Stimulated activated naive CD8-positive, alpha-beta T cell treated with anti-CD3 and anti-CD28 coated beads, Interleukin-15, Interleukin-2, amounts not matched to agents 100 ng/mL and 50 ng/mL, for 24 hours (primary cell): ENCODE measurements at regions not wholly inside any gene's neighbourhood (a gene's known extent, or its start where the extent isn't known, plus 50 kb on each side); places are given as distances from the start of the nearest gene placed in this dataset.

Experiments used
- H3K27ac Mint-ChIP-seq: one replicate; pipeline ENCODE4 v1.8.0; 2021; ENCODE audit warnings: mild to moderate bottlenecking, mixed read lengths
- H3K27me3 Mint-ChIP-seq: one replicate; pipeline ENCODE4 v1.8.0; 2021; ENCODE audit warnings: mixed read lengths
- H3K36me3 Mint-ChIP-seq: one replicate; pipeline ENCODE4 v1.8.0; 2021; ENCODE audit warnings: low read depth, mixed read lengths
- H3K4me1 Mint-ChIP-seq: one replicate; pipeline ENCODE4 v1.8.0; 2021; ENCODE audit warnings: low read depth, mixed read lengths
- H3K4me3 Mint-ChIP-seq: one replicate; pipeline ENCODE4 v1.8.0; 2021; ENCODE audit warnings: mild to moderate bottlenecking, mixed read lengths
- H3K9me3 Mint-ChIP-seq: one replicate; pipeline ENCODE4 v1.8.0; 2021; ENCODE audit warnings: mixed read lengths

DNA sequence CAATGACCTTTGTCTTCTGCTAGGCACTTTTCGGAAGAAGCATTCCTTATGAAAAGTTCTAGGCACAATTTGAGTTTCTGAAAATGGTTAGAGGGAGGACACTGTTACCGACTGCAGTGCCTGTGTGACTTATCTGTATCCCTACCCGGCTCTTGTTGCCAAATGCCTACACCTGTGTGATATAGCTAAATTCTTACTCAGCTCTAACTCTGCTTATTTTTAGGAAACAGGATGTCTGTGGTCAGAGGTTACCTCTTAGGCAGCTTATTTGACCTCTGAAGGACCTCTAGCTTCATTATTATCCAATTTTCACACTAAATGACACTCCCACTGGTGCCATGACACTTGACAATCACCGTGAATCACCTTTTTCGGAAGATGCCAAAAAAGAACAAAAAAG lies 561.1 kb upstream of the SMIM31 start:
- Mint-ChIP-seq H3K4me1 (no peaks in the 10 kb centered on the region), H3K4me3 (no peak overlapping the region), H3K9me3 (no peaks in the 10 kb centered on the region), H3K27me3 (no peaks in the 10 kb centered on the region), H3K36me3 (no peaks in the 10 kb centered on the region), H3K27ac (no peak overlapping the region)

DNA sequence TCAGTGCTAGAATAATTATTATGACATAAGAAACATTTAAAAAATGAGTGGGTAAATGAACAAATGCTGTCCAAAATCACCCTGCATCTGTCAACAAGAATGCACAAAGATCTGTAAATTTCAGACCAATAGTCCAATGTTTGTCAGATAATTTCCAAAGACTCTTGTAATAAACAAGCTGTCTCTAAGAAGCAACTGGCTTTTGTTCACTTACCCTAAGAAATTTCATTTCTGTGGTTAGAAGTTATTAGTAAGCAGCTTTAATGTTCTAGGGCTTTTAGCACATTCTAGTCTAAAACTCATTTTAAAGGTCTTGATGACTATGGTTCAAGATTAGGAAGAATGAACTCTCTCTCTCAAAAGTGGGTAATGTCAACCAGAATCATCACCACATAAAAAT lies 560.3 kb upstream of the SMIM31 start:
- H3K36me3 Mint-ChIP-seq, result no peaks in the 10 kb centered on the region

DNA sequence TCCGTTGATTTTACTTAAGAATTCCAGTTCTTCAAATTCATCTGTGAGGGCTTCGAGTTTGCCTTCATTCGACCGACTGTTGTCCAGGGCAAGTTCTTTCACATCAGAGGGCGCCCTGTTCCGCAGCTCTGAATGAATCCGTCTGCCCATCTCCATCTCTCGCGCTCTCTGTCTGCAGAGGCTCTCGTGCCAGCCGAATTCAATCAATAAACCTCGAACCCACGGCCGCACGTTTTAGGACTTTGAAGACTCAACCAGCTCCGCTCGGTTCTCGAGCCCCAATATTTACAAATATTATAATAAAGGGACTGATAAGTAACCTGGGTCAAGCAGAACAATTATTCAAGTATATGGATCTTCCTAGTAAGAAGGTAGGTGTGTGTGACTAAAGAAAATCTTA lies 556.4 kb upstream of the SMIM31 start:
- peaks cover 2% of the 10 kb centered on the region for H3K9me3 Mint-ChIP-seq
- no peak overlapping the region for H3K4me3 Mint-ChIP-seq
- no peak overlapping the region for H3K27ac Mint-ChIP-seq
- no peaks in the 10 kb centered on the region for H3K27me3 Mint-ChIP-seq
- H3K4me1 Mint-ChIP-seq, result no peaks in the 10 kb centered on the region
- H3K36me3 Mint-ChIP-seq, result no peaks in the 10 kb centered on the region

More for the DNA sequence above, 560.3 kb upstream of the SMIM31 start:
- no peaks in the 10 kb centered on the region for H3K9me3 Mint-ChIP-seq
- H3K4me1 Mint-ChIP-seq, result no peaks in the 10 kb centered on the region
- H3K27ac Mint-ChIP-seq, result no peak overlapping the region
- no peak overlapping the region for H3K4me3 Mint-ChIP-seq
- no peaks in the 10 kb centered on the region for H3K27me3 Mint-ChIP-seq

DNA sequence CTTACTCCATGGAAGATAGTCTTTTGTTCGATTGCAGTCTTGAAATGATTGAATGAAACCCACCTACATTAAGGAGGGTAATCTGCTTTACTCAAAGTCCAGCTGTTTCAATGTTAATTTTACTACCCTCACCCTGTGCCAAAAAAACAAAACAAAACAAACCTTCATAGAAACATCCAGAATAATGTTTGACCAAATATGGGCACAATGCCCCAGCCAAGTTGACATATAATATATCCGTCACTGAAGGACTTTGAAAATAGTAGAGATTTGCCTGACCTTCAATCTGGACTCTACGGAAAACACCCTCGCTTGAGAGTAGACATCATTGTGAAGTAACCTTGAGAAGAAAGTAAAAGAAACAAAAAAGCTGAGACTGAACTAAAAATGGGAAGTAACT lies 550.5 kb upstream of the SMIM31 start:
- Mint-ChIP-seq H3K9me3 (peaks cover 2% of the 10 kb centered on the region), H3K27me3 (no peaks in the 10 kb centered on the region), H3K36me3 (no peaks in the 10 kb centered on the region), H3K27ac (no peak overlapping the region), H3K4me1 (no peaks in the 10 kb centered on the region), H3K4me3 (no peak overlapping the region)

DNA sequence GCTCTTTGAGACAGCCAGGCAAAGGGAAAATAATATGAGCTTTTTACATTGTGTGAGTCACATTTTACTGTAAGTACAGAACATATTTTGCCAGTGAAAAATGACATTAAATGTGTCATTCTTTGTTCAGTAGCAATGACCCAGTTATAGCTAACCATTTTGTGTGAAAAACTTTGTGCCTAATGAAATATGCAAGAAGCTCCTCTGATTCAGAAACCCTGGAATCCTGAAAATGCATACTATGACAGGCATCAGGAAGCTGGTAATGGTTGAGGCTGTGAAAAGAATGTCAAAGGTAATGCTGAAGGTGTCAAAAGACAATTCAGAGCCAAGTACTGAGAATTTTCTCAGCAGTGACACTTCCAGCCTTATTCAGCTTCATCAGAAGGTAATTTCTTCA lies 549.5 kb upstream of the SMIM31 start:
- no peak overlapping the region for H3K4me3 Mint-ChIP-seq
- H3K27ac Mint-ChIP-seq, result no peak overlapping the region
- H3K27me3 Mint-ChIP-seq, result no peaks in the 10 kb centered on the region
- H3K36me3 Mint-ChIP-seq, result no peaks in the 10 kb centered on the region
- no peaks in the 10 kb centered on the region for H3K4me1 Mint-ChIP-seq
- peaks cover 2% of the 10 kb centered on the region for H3K9me3 Mint-ChIP-seq

DNA sequence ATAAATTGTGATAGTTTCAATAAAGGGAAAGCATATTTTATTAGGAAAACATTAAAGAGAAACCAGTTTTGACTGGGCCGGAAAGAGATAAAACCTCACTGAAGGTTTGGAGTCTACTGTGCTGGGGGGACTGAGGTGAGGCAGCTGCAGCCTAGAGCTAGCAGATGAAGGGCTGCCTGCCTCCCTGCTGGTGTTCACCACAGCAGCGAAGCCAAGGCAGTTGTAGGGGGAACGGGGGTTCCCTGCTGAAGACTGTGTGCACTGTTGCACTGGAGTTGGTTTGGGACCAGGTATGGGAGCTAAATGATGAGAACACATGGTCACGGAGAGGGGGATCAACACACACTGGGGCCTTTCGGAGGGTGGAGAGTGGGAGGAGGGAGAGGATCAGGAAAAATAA lies 546.5 kb upstream of the SMIM31 start:
- H3K27me3 Mint-ChIP-seq, result no peaks in the 10 kb centered on the region
- no peak overlapping the region for H3K27ac Mint-ChIP-seq
- H3K9me3 Mint-ChIP-seq, result no peaks in the 10 kb centered on the region
- H3K4me1 Mint-ChIP-seq, result no peaks in the 10 kb centered on the region
- no peak overlapping the region for H3K4me3 Mint-ChIP-seq
- no peaks in the 10 kb centered on the region for H3K36me3 Mint-ChIP-seq

DNA sequence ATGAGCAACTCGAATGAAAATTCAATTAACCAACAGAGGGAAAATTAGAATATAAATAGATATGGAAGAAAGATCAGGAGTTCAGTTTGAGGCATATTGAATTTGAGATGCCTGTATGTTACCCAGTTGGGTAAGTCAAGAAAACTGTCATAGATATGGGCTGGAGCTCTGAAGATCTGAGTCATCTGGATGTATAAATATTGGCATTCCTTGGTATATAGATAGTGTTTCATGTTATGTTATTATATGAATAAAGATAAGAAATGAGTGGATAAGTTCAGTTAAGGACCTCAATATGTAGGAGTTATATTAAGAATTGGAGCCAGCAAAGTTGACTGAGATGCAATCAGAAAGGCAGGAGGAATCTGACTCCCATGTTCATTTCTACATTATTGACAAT lies 543.6 kb upstream of the SMIM31 start:
- H3K27me3 Mint-ChIP-seq, result no peaks in the 10 kb centered on the region
- no peaks in the 10 kb centered on the region for H3K36me3 Mint-ChIP-seq
- no peaks in the 10 kb centered on the region for H3K9me3 Mint-ChIP-seq
- H3K4me3 Mint-ChIP-seq, result no peak overlapping the region
- no peaks in the 10 kb centered on the region for H3K4me1 Mint-ChIP-seq
- H3K27ac Mint-ChIP-seq, result no peak overlapping the region

DNA sequence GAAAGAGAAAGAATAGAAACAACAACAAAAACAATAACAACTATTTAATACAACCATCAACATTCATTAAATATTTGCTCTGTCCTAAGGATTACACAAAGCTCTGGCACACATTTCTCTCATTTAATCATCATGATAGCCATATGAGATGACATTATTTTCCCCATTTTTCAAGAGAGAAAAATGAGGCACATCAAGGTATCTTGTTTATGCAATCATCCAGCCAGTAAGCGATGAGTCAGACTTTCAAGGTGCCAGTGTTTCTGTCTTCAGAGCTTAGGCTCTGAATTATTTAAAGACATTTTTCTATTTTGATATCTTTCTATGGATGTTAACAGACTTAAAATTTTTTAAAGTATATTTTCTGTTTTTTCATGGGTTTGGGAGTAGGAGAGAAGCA lies 541.8 kb upstream of the SMIM31 start:
- no peaks in the 10 kb centered on the region for H3K9me3 Mint-ChIP-seq
- H3K4me3 Mint-ChIP-seq, result no peak overlapping the region
- H3K4me1 Mint-ChIP-seq, result no peaks in the 10 kb centered on the region
- no peak overlapping the region for H3K27ac Mint-ChIP-seq
- H3K27me3 Mint-ChIP-seq, result no peaks in the 10 kb centered on the region
- H3K36me3 Mint-ChIP-seq, result no peaks in the 10 kb centered on the region

DNA sequence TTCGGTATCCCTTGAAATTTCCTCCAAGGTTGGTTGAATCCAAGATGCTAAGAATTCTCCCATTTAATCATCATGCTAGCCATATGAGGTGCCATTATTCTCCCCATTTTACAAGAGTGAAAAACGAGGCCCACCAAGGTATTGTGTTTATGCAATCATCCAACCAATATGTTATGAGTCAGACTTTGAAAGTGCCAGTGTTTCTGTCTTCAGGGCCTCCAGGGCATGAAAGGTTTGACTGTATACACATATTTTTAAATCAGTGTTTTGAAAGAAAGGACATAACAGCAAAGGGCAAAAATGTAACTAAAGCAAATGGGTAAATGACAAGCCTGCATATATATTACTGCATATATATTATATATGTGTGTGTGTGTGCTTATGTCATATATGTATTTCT lies 541.2 kb upstream of the SMIM31 start:
- no peaks in the 10 kb centered on the region for H3K27me3 Mint-ChIP-seq
- H3K36me3 Mint-ChIP-seq, result no peaks in the 10 kb centered on the region
- H3K27ac Mint-ChIP-seq, result no peak overlapping the region
- H3K9me3 Mint-ChIP-seq, result no peaks in the 10 kb centered on the region
- no peaks in the 10 kb centered on the region for H3K4me1 Mint-ChIP-seq
- no peak overlapping the region for H3K4me3 Mint-ChIP-seq

DNA sequence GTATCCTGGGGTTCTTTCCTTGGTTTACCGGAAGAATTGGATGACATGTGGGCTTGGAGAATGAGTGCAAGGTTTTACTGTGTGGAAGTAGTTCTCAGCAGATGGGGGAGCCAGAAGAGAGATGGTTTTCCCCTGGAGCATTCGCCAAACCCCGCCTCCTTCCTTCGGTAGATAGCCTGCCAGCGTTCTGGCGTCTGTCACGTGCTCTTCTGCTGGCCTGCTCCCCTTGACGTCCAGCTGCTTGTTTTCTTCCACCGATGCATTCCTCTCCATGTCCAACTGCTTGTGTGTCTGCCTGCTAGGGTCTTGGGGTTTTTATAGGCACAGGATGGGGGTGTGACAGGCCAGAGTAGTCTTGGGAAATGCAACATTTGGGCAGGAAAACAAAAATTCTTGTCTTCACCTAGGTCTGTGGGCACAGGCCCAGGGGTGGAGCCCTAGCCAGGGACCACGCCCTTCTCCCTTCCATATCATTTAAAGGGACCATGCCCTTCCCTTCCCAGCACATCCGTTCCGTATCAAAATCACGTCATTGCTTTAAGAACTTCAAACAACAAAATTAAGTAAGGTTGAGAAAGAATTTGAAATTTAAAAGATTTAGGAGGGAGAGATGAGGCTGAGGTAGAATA lies 538.7 kb upstream of the SMIM31 start:
- Mint-ChIP-seq H3K27me3 (no peaks in the 10 kb centered on the region), H3K4me1 (no peaks in the 10 kb centered on the region), H3K9me3 (no peaks in the 10 kb centered on the region), H3K36me3 (no peaks in the 10 kb centered on the region), H3K4me3 (no peak overlapping the region), H3K27ac (no peak overlapping the region)

DNA sequence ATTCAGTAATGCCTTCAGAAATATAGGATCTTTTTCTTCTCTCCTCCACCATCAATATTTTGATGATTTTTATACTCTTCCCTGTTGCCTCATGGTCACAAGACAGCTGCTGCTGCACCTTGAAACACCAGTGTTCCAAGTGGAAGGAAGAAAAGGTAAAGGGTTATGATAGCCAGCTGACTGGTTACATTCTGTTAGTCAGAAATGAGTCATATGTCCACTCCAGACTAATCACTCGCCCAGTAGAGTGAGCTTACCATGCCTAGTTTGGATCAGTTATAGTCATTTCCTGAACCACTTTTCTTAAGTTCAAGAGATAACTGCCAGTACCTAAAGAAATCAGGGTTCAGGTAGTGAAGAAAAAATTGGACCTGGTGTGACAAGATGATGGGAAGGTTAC lies 532.3 kb upstream of the SMIM31 start:
- Mint-ChIP-seq H3K4me1 (no peaks in the 10 kb centered on the region), H3K27me3 (no peaks in the 10 kb centered on the region), H3K27ac (no peak overlapping the region), H3K4me3 (no peak overlapping the region), H3K36me3 (no peaks in the 10 kb centered on the region), H3K9me3 (no peaks in the 10 kb centered on the region)

DNA sequence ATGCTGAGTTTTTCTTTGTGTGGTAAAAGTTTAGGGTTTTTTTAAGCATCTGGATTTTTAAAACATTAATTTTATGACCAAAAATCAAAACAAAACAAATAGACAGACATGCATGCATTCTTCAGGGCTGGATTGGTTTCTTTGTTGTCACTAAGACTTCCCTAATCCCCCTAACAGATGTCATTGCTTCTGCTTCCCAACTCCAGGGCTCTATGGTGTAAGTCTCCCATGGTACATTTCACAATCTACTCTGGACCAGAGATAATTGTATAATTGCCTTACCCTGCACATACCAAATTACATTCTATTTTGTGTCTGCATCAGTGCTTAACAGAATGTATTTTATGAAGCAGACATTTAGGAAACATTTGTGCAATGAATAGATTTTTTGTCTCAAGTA lies 529.1 kb upstream of the SMIM31 start:
- Mint-ChIP-seq H3K4me3 (no peak overlapping the region), H3K36me3 (no peaks in the 10 kb centered on the region), H3K9me3 (no peaks in the 10 kb centered on the region), H3K27me3 (no peaks in the 10 kb centered on the region), H3K27ac (no peak overlapping the region), H3K4me1 (no peaks in the 10 kb centered on the region)

DNA sequence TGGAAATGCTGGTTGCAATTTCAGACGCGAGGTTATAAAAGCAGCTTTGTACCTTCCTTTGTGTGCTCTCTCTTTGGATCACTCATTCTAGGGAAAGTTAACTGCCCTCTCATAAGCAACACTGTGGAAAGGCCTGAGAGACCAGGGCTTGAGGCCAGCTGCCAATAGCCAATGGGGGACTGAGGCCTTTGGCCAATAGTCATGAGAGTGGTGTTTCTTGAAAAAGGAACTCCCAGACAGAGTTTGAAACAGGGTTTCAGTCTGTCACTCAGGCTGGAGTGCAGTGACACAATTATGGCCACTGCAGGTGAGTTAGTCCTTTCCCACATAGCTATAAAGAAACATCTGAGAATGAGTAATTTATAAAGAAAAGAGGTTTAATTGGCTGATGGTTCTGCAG lies 524.7 kb upstream of the SMIM31 start:
- Mint-ChIP-seq H3K4me1 (no peaks in the 10 kb centered on the region), H3K36me3 (no peaks in the 10 kb centered on the region), H3K27me3 (no peaks in the 10 kb centered on the region), H3K27ac (no peak overlapping the region), H3K9me3 (no peaks in the 10 kb centered on the region), H3K4me3 (no peak overlapping the region)

DNA sequence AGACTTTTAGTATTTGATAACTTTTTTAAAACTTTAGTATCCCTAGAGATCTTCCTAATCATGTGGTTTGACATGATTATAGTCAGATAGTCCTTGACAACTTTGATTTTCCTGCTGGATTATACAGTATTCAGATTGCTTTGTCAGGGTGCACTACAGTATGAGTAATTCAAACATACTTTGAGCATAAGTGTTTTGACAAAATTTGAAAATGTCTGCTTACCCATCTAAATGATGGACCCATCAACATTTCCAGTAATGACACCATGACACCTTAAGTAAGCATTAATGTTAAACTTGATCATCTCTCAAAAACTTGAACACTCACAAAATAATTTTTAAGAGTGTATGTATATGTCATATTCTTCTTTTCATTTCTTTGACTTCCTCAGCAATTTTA lies 514.5 kb upstream of the SMIM31 start:
- Mint-ChIP-seq H3K27ac (no peak overlapping the region), H3K27me3 (no peaks in the 10 kb centered on the region), H3K36me3 (no peaks in the 10 kb centered on the region), H3K4me3 (no peak overlapping the region), H3K4me1 (no peaks in the 10 kb centered on the region), H3K9me3 (no peaks in the 10 kb centered on the region)

DNA sequence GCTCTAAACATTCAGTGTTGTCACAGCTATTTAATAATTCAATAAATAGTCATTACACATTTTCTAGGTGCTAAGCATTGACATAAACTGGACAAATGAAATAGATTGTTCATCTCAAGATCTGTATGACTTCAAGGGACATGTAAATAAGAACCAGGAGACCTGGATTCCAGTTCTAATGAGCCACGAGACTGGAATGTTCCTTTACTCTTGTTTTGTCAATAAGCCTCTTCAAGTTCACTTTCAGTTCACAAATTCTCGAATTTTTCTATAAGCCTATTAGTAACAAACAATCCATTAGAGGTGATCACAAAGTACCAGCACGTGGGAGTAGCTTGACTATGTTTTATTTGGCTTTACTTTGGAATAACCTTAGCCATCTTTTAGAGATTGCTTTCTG lies 514.0 kb upstream of the SMIM31 start:
- Mint-ChIP-seq H3K36me3 (no peaks in the 10 kb centered on the region), H3K4me1 (no peaks in the 10 kb centered on the region), H3K27me3 (no peaks in the 10 kb centered on the region)

DNA sequence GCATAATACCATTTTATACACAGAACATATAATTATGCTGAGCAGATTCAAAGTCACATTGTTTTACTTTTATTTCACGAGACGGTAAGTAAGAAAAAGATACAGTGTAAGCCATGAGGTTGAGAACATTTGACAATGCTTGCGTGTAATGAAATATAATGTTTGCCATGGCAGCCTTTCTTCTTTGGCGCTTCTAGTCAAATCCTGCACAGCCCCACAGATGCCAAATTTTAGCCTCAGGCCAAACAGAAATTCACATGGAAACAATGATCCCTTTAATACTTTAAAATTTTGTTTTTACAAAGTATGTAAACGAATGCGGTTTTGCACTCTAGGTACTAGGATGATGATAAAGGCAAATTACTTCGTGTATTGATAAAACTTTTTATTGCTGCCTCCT lies 502.7 kb upstream of the SMIM31 start:
- H3K27me3 Mint-ChIP-seq, result no peaks in the 10 kb centered on the region
- H3K36me3 Mint-ChIP-seq, result no peaks in the 10 kb centered on the region
- H3K4me1 Mint-ChIP-seq, result no peaks in the 10 kb centered on the region
- H3K9me3 Mint-ChIP-seq, result no peaks in the 10 kb centered on the region
- no peak overlapping the region for H3K27ac Mint-ChIP-seq
- H3K4me3 Mint-ChIP-seq, result no peak overlapping the region

More for the DNA sequence above, 514.0 kb upstream of the SMIM31 start:
- Mint-ChIP-seq H3K9me3 (no peaks in the 10 kb centered on the region), H3K27ac (no peak overlapping the region), H3K4me3 (no peak overlapping the region)
